ENCODE measurements at regions not wholly inside any gene's neighbourhood (a gene's known extent, or its start where the extent isn't known, plus 50 kb on each side); places are given as distances from the start of the nearest gene placed in this dataset.
"Not testable (repeated sequence)": the region's sequence is repeated elsewhere in the genome, so short reads cannot be mapped to it uniquely, and the experiment has no call there.

GRCh38 chr12:54799966-54800365 lies 54.4 kb upstream of the MUCL1 start:
- DNase-seq (ENCODE audit: low spot score), result not testable (repeated sequence)

GRCh38 chr12:54798651-54799050 lies 55.7 kb upstream of the MUCL1 start:
- DNase-seq (ENCODE audit: low spot score), result no peak

GRCh38 chr12:54796991-54797390 lies 57.3 kb upstream of the MUCL1 start:
- DNase-seq (ENCODE audit: low spot score), result no peak

- no peak for DNase-seq (ENCODE audit: low spot score)
Measured at GRCh38 chr12:54795644-54796043, 58.7 kb upstream of the MUCL1 start.

- no peak for DNase-seq (ENCODE audit: low spot score)
Measured at GRCh38 chr12:54786081-54786480, 68.2 kb upstream of the MUCL1 start.

- DNase-seq (ENCODE audit: low spot score), result no peak
Measured at GRCh38 chr12:54784115-54784514, 70.2 kb upstream of the MUCL1 start.

GRCh38 chr12:54777031-54777430 lies 77.3 kb upstream of the MUCL1 start:
- DNase-seq (ENCODE audit: low spot score), result not testable (repeated sequence)

GRCh38 chr12:54773593-54773992 lies 80.7 kb upstream of the MUCL1 start:
- no peak for DNase-seq (ENCODE audit: low spot score)

- no peak for DNase-seq (ENCODE audit: low spot score)
Measured at GRCh38 chr12:54765652-54766051, 88.7 kb upstream of the MUCL1 start.

GRCh38 chr12:54762390-54762789 lies 91.9 kb upstream of the MUCL1 start:
- no peak for DNase-seq (ENCODE audit: low spot score)

GRCh38 chr12:54759751-54760150 lies 94.6 kb upstream of the MUCL1 start:
- DNase-seq (ENCODE audit: low spot score), result peak; percentile 51

GRCh38 chr12:54751493-54751892 lies 102.8 kb upstream of the MUCL1 start:
- no peak for DNase-seq (ENCODE audit: low spot score)

- DNase-seq (ENCODE audit: low spot score), result peak; percentile 48
Measured at GRCh38 chr12:54749191-54749818, 101.1 kb upstream of the DCD start.

GRCh38 chr12:54744590-54744989 lies 96.4 kb upstream of the DCD start:
- no peak for DNase-seq (ENCODE audit: low spot score)

- no peak for DNase-seq (ENCODE audit: low spot score)
Measured at GRCh38 chr12:54740882-54741281, 92.7 kb upstream of the DCD start.

GRCh38 chr12:54736549-54736948 lies 88.4 kb upstream of the DCD start:
- no peak for DNase-seq (ENCODE audit: low spot score)

- no peak for DNase-seq (ENCODE audit: low spot score)
Measured at GRCh38 chr12:54734196-54734950, 86.2 kb upstream of the DCD start.

- DNase-seq (ENCODE audit: low spot score), result peak; percentile 34
Measured at GRCh38 chr12:54725233-54725843, 77.2 kb upstream of the DCD start.

GRCh38 chr12:54723379-54724256 lies 75.5 kb upstream of the DCD start:
- peak; percentile 16 for DNase-seq (ENCODE audit: low spot score)

GRCh38 chr12:54721312-54721711 lies 73.1 kb upstream of the DCD start:
- DNase-seq (ENCODE audit: low spot score), result no peak

- DNase-seq (ENCODE audit: low spot score), result no peak
Measured at GRCh38 chr12:54719691-54720090, 71.5 kb upstream of the DCD start.

GRCh38 chr12:54716261-54716660 lies 68.1 kb upstream of the DCD start:
- no peak for DNase-seq (ENCODE audit: low spot score)
